ENCODE measurements at regions not wholly inside any gene's neighbourhood (a gene's known extent, or its start where the extent isn't known, plus 50 kb on each side); places are given as distances from the start of the nearest gene placed in this dataset.

GRCh38 chr4:120236873-120237272 is 170.2 kb upstream of the MAD2L1 start:
- DNase-seq, result no peak
- H3K4me3 ChIP-seq, result no peak overlapping the region
- H3K27me3 ChIP-seq, result no peaks in the 10 kb centered on the region
- H3K4me1 ChIP-seq, result no peaks in the 10 kb centered on the region
- no peak for TF ChIP-seq POLR2A (IDR thresholded peaks at IDR 0.05)
- TF ChIP-seq, protein P1, sequence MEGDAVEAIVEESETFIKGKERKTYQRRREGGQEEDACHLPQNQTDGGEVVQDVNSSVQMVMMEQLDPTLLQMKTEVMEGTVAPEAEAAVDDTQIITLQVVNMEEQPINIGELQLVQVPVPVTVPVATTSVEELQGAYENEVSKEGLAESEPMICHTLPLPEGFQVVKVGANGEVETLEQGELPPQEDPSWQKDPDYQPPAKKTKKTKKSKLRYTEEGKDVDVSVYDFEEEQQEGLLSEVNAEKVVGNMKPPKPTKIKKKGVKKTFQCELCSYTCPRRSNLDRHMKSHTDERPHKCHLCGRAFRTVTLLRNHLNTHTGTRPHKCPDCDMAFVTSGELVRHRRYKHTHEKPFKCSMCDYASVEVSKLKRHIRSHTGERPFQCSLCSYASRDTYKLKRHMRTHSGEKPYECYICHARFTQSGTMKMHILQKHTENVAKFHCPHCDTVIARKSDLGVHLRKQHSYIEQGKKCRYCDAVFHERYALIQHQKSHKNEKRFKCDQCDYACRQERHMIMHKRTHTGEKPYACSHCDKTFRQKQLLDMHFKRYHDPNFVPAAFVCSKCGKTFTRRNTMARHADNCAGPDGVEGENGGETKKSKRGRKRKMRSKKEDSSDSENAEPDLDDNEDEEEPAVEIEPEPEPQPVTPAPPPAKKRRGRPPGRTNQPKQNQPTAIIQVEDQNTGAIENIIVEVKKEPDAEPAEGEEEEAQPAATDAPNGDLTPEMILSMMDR (IDR thresholded peaks at IDR 0.05 in 4 of 5, conservative IDR thresholded peaks at IDR 0.05 in 1 of 5), result no peak
- intact Hi-C loops (cut with DNase I; ENCODE audit: low total_unique reads), result no loop called here
- H3K27ac ChIP-seq, result no peak overlapping the region
- no peaks in the 10 kb centered on the region for H3K36me3 ChIP-seq
- in situ Hi-C loops (cut with MboI; ENCODE audit: low sequenced_read_pairs in 4 of 4), result no loop called here
- no peak for ATAC-seq
- no peaks in the 10 kb centered on the region for H3K9me3 ChIP-seq

- TF ChIP-seq POLR2A (IDR thresholded peaks at IDR 0.05), result no peak
- TF ChIP-seq, protein P1 (IDR thresholded peaks at IDR 0.05 in 4 of 5, conservative IDR thresholded peaks at IDR 0.05 in 1 of 5), result no peak
- no peaks in the 10 kb centered on the region for H3K27me3 ChIP-seq
- in situ Hi-C loops (cut with MboI; ENCODE audit: low sequenced_read_pairs in 4 of 4), result no loop called here
- DNase-seq (no peak), ATAC-seq (no peak)
- no peaks in the 10 kb centered on the region for H3K4me1 ChIP-seq
- H3K27ac ChIP-seq, result no peak overlapping the region
- H3K36me3 ChIP-seq, result no peaks in the 10 kb centered on the region
- intact Hi-C loops (cut with DNase I; ENCODE audit: low total_unique reads), result no loop called here
- no peaks in the 10 kb centered on the region for H3K9me3 ChIP-seq
- H3K4me3 ChIP-seq, result no peak overlapping the region
These were observed 165.4 kb upstream of the MAD2L1 start for GRCh38 chr4:120232050-120232449.

GRCh38 chr4:120228086-120228485 is 161.4 kb upstream of the MAD2L1 start:
- Histone ChIP-seq H3K9me3 (no peaks in the 10 kb centered on the region), H3K4me3 (no peak overlapping the region), H3K27me3 (no peaks in the 10 kb centered on the region), H3K4me1 (no peaks in the 10 kb centered on the region), H3K27ac (no peak overlapping the region), H3K36me3 (no peaks in the 10 kb centered on the region)
- TF ChIP-seq, protein P1 (IDR thresholded peaks at IDR 0.05 in 4 of 5, conservative IDR thresholded peaks at IDR 0.05 in 1 of 5), result no peak
- TF ChIP-seq POLR2A (IDR thresholded peaks at IDR 0.05), result no peak
- DNase-seq (no peak), ATAC-seq (peak; percentile 77 to 78)
- intact Hi-C loops (cut with DNase I; ENCODE audit: low total_unique reads), result no loop called here
- in situ Hi-C loops (cut with MboI; ENCODE audit: low sequenced_read_pairs in 4 of 4), result no loop called here

GRCh38 chr4:120227554-120227953 is 160.9 kb upstream of the MAD2L1 start:
- no peak for DNase-seq
- in situ Hi-C loops (cut with MboI; ENCODE audit: low sequenced_read_pairs in 4 of 4) (no loop called here), intact Hi-C loops (cut with DNase I; ENCODE audit: low total_unique reads) (no loop called here)
- no peak overlapping the region for H3K4me3 ChIP-seq
- H3K36me3 ChIP-seq, result no peaks in the 10 kb centered on the region
- no peak for ATAC-seq
- H3K9me3 ChIP-seq, result no peaks in the 10 kb centered on the region
- H3K27ac ChIP-seq, result no peak overlapping the region
- H3K4me1 ChIP-seq, result no peaks in the 10 kb centered on the region
- no peaks in the 10 kb centered on the region for H3K27me3 ChIP-seq
- TF ChIP-seq, protein P1 (IDR thresholded peaks at IDR 0.05 in 4 of 5, conservative IDR thresholded peaks at IDR 0.05 in 1 of 5), result no peak
- TF ChIP-seq POLR2A (IDR thresholded peaks at IDR 0.05), result no peak

DNA sequence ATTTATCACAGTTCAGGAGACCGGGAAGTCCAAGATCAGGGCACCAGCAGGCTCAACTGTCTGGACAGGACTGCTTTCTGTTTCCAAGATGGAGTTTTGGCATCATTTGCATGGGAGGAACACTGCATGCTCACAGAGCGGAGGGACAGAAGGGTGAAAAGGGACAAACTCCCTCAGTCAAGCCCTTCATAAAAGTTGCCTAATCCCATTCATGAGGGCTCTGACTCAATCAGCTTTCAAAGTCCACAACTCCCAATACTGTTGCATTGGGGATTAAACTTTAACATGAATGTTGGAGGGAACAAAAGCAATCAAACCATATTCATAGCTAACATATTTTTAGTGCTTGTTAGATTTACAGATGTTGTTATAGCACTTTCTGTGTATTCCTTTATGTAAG is 158.9 kb upstream of the MAD2L1 start:
- intact Hi-C loops (cut with DNase I; ENCODE audit: low total_unique reads) (no loop called here), in situ Hi-C loops (cut with MboI; ENCODE audit: low sequenced_read_pairs in 4 of 4) (no loop called here)
- H3K4me1 ChIP-seq, result no peaks in the 10 kb centered on the region
- TF ChIP-seq POLR2A (IDR thresholded peaks at IDR 0.05), result no peak
- TF ChIP-seq, protein P1 (IDR thresholded peaks at IDR 0.05 in 4 of 5, conservative IDR thresholded peaks at IDR 0.05 in 1 of 5), result no peak
- DNase-seq, result no peak
- no peaks in the 10 kb centered on the region for H3K27me3 ChIP-seq
- no peak overlapping the region for H3K27ac ChIP-seq
- no peaks in the 10 kb centered on the region for H3K9me3 ChIP-seq
- no peak for ATAC-seq
- H3K4me3 ChIP-seq, result no peak overlapping the region
- no peaks in the 10 kb centered on the region for H3K36me3 ChIP-seq
